NCI-H69 (cell line): ENCODE measurements at regions not wholly inside any gene's neighbourhood (a gene's known extent, or its start where the extent isn't known, plus 50 kb on each side); places are given as distances from the start of the nearest gene placed in this dataset.
A peak's percentile ranks its signal among the peaks of the same experiment; 100 is the strongest.
"Not testable (repeated sequence)": the region's sequence is repeated elsewhere in the genome, so short reads cannot be mapped to it uniquely, and the experiment has no call there.

Experiments
- DNase-seq: peaks from one replicate; lab custom pipeline; 2025; lab: John Stamatoyannopoulos, UW

GRCh38 chr15:24733659-24734058, 58.1 kb downstream of the NPAP1 start:
- no peak for DNase-seq

- DNase-seq: no peak
Measured at GRCh38 chr15:24734396-24734795, 58.8 kb downstream of the NPAP1 start.

GRCh38 chr15:24745290-24745689, 69.7 kb downstream of the NPAP1 start:
- DNase-seq: no peak

- DNase-seq: no peak
Measured at GRCh38 chr15:24746094-24746493, 70.5 kb downstream of the NPAP1 start.

GRCh38 chr15:24747376-24747775, 71.8 kb downstream of the NPAP1 start:
- no peak for DNase-seq

- no peak for DNase-seq
Measured at GRCh38 chr15:24748812-24749439, 73.4 kb downstream of the NPAP1 start.

- peak; percentile 11 for DNase-seq
Measured at GRCh38 chr15:24752354-24752753, 76.8 kb downstream of the NPAP1 start.

- no peak for DNase-seq
Measured at GRCh38 chr15:24756101-24756500, 80.5 kb downstream of the NPAP1 start.

- DNase-seq: no peak
Measured at GRCh38 chr15:24760066-24760465, 84.5 kb downstream of the NPAP1 start.

GRCh38 chr15:24761704-24762302, 86.2 kb downstream of the NPAP1 start:
- peak; percentile 2 for DNase-seq

GRCh38 chr15:24763891-24764290, 88.3 kb downstream of the NPAP1 start:
- no peak for DNase-seq

- DNase-seq: no peak
Measured at GRCh38 chr15:24764375-24765171, 89.0 kb downstream of the NPAP1 start.

GRCh38 chr15:24766511-24767133, 91.0 kb downstream of the NPAP1 start:
- no peak for DNase-seq

- DNase-seq: peak; percentile 5
Measured at GRCh38 chr15:24772266-24772665, 96.7 kb downstream of the NPAP1 start.

GRCh38 chr15:24772686-24773373, 97.3 kb downstream of the NPAP1 start:
- DNase-seq: peak; percentile 60

GRCh38 chr15:24777307-24777706, 101.7 kb downstream of the NPAP1 start:
- DNase-seq: no peak

- no peak for DNase-seq
Measured at GRCh38 chr15:24784506-24784905, 108.9 kb downstream of the NPAP1 start.

- DNase-seq: no peak
Measured at GRCh38 chr15:24786347-24786746, 110.8 kb downstream of the NPAP1 start.

- DNase-seq: not testable (repeated sequence)
Measured at GRCh38 chr15:24802624-24803023, 127.0 kb downstream of the NPAP1 start.

GRCh38 chr15:24819680-24820079, 135.1 kb upstream of the SNRPN start:
- DNase-seq: no peak

GRCh38 chr15:24823473-24823872, 131.3 kb upstream of the SNRPN start:
- no peak for DNase-seq

GRCh38 chr15:24832282-24832681, 122.5 kb upstream of the SNRPN start:
- no peak for DNase-seq
